ENCODE measurements at regions not wholly inside any gene's neighbourhood (a gene's known extent, or its start where the extent isn't known, plus 50 kb on each side); places are given as distances from the start of the nearest gene placed in this dataset.

GRCh38 chr9:591292-591691 is 250.2 kb upstream of the DMRT1 start:
- Mint-ChIP-seq H3K27ac (no peak overlapping the region), H3K36me3 (ENCODE audit: insufficient read depth) (peaks cover 30% of the 10 kb centered on the region), H3K27me3 (no peaks in the 10 kb centered on the region), H3K9me3 (ENCODE audit: low read depth) (peaks cover 27% of the 10 kb centered on the region), H3K4me1 (ENCODE audit: low read depth) (peaks cover 1% of the 10 kb centered on the region), H3K4me3 (ENCODE audit: low read depth) (no peak overlapping the region)
- no peak for DNase-seq (ENCODE audit: low spot score, unreplicated experiment)
- no peak for TF ChIP-seq CTCF (IDR thresholded peaks at IDR 0.05; ENCODE audit: unreplicated experiment)

- Mint-ChIP-seq H3K9me3 (ENCODE audit: low read depth) (peaks cover 27% of the 10 kb centered on the region), H3K27ac (no peak overlapping the region), H3K4me3 (ENCODE audit: low read depth) (no peak overlapping the region)
Observed at GRCh38 chr9:592225-592624, 249.3 kb upstream of the DMRT1 start.

GRCh38 chr9:592733-593132 is 248.8 kb upstream of the DMRT1 start:
- Mint-ChIP-seq H3K36me3 (ENCODE audit: insufficient read depth) (peaks cover 31% of the 10 kb centered on the region), H3K4me1 (ENCODE audit: low read depth) (peaks cover 3% of the 10 kb centered on the region), H3K4me3 (ENCODE audit: low read depth) (no peak overlapping the region), H3K27ac (no peak overlapping the region), H3K9me3 (ENCODE audit: low read depth) (peaks cover 27% of the 10 kb centered on the region), H3K27me3 (no peaks in the 10 kb centered on the region)
- no peak for DNase-seq (ENCODE audit: low spot score, unreplicated experiment)
- TF ChIP-seq CTCF (IDR thresholded peaks at IDR 0.05; ENCODE audit: unreplicated experiment): no peak

More at GRCh38 chr9:592225-592624, 249.3 kb upstream of the DMRT1 start:
- H3K27me3 Mint-ChIP-seq: no peaks in the 10 kb centered on the region
- H3K4me1 Mint-ChIP-seq (ENCODE audit: low read depth): peaks cover 3% of the 10 kb centered on the region
- peaks cover 31% of the 10 kb centered on the region for H3K36me3 Mint-ChIP-seq (ENCODE audit: insufficient read depth)
- no peak for TF ChIP-seq CTCF (IDR thresholded peaks at IDR 0.05; ENCODE audit: unreplicated experiment)
- DNase-seq (ENCODE audit: low spot score, unreplicated experiment): no peak

GRCh38 chr9:593809-594208 is 247.7 kb upstream of the DMRT1 start:
- H3K4me1 Mint-ChIP-seq (ENCODE audit: low read depth): peaks cover 3% of the 10 kb centered on the region
- H3K27me3 Mint-ChIP-seq: no peaks in the 10 kb centered on the region
- H3K27ac Mint-ChIP-seq: peak overlapping the region; percentile 16
- peaks cover 27% of the 10 kb centered on the region for H3K9me3 Mint-ChIP-seq (ENCODE audit: low read depth)
- TF ChIP-seq CTCF (IDR thresholded peaks at IDR 0.05; ENCODE audit: unreplicated experiment): no peak
- no peak for DNase-seq (ENCODE audit: low spot score, unreplicated experiment)
- no peak overlapping the region for H3K4me3 Mint-ChIP-seq (ENCODE audit: low read depth)
- peaks cover 31% of the 10 kb centered on the region for H3K36me3 Mint-ChIP-seq (ENCODE audit: insufficient read depth)

- H3K36me3 Mint-ChIP-seq (ENCODE audit: insufficient read depth): peaks cover 37% of the 10 kb centered on the region
- no peak overlapping the region for H3K4me3 Mint-ChIP-seq (ENCODE audit: low read depth)
- no peak for TF ChIP-seq CTCF (IDR thresholded peaks at IDR 0.05; ENCODE audit: unreplicated experiment)
- H3K4me1 Mint-ChIP-seq (ENCODE audit: low read depth): peaks cover 3% of the 10 kb centered on the region
- H3K27ac Mint-ChIP-seq: no peak overlapping the region
- H3K27me3 Mint-ChIP-seq: no peaks in the 10 kb centered on the region
- H3K9me3 Mint-ChIP-seq (ENCODE audit: low read depth): peaks cover 29% of the 10 kb centered on the region
- DNase-seq (ENCODE audit: low spot score, unreplicated experiment): no peak
Observed at GRCh38 chr9:596703-597102, 244.8 kb upstream of the DMRT1 start.
